A549 (cell line): ENCODE measurements at regions not wholly inside any gene's neighbourhood (a gene's known extent, or its start where the extent isn't known, plus 50 kb on each side); places are given as distances from the start of the nearest gene placed in this dataset.

Experiments
- CTCF ChIP-seq: fragments of >200 bp; sonication (Bioruptor Twin); formaldehyde crosslinking; IDR thresholded peaks from 3 replicates; pipeline ENCODE4 v1.5.1; 2016
- ELK1 ChIP-seq: fragments of 150-350 bp; IDR thresholded peaks from 2 replicates; pipeline ENCODE4 v1.6.1; 2014; ENCODE audit warnings: low read depth, mild to moderate bottlenecking, low read length
- PBX3 ChIP-seq: IDR thresholded peaks from 2 replicates; pipeline ENCODE4 v1.6.1; 2012
- POLR2A ChIP-seq: IDR thresholded peaks from 2 replicates; pipeline ENCODE4 v1.6.1; 2012; ENCODE audit warnings: mild to moderate bottlenecking, low read length
- RCOR1 ChIP-seq: fragments of 150-350 bp; IDR thresholded peaks from 2 replicates; pipeline ENCODE4 v1.6.1; 2014; ENCODE audit warnings: antibody characterized with exemption, low read length, low read depth
- REST ChIP-seq: fragments of 200-600 bp; sonication (generic); IDR thresholded peaks from 2 replicates; pipeline ENCODE4 v1.6.1; 2016; ENCODE audit warnings: antibody characterized with exemption, mild to moderate bottlenecking, moderate library complexity
- RFX5 ChIP-seq: fragments of 450-650 bp; IDR thresholded peaks from 2 replicates; pipeline ENCODE4 v1.7.1; 2014; ENCODE audit warnings: antibody characterized with exemption, mild to moderate bottlenecking, moderate library complexity
- ZFP36 ChIP-seq: fragments of 450-650 bp; IDR thresholded peaks from 2 replicates; pipeline ENCODE4 v1.6.1; 2014; ENCODE audit warnings: borderline replicate concordance; ENCODE audit not compliant: partially characterized antibody

- no peak for TF ChIP-seq POLR2A
- no peak for TF ChIP-seq CTCF
- TF ChIP-seq PBX3: no peak
- TF ChIP-seq RFX5: no peak
- TF ChIP-seq ZFP36: no peak
- no peak for TF ChIP-seq ELK1
- no peak for TF ChIP-seq RCOR1
- TF ChIP-seq REST: no peak
Measured at GRCh38 chr16:65314627-65315008, 192.8 kb upstream of the CDH11 start.
